GM12873 (cell line): ENCODE measurements at regions not wholly inside any gene's neighbourhood (a gene's known extent, or its start where the extent isn't known, plus 50 kb on each side); places are given as distances from the start of the nearest gene placed in this dataset.

Experiments used
- TF ChIP-seq, protein P1 (sequence below): IDR thresholded peaks from 2 replicates; pipeline ENCODE4 v1.5.1; 2012; ENCODE audit warnings: low read depth, mild to moderate bottlenecking, moderate library complexity, low read length, control low read depth; ENCODE audit not compliant: insufficient read depth; ENCODE audit errors: missing control alignments

DNA sequence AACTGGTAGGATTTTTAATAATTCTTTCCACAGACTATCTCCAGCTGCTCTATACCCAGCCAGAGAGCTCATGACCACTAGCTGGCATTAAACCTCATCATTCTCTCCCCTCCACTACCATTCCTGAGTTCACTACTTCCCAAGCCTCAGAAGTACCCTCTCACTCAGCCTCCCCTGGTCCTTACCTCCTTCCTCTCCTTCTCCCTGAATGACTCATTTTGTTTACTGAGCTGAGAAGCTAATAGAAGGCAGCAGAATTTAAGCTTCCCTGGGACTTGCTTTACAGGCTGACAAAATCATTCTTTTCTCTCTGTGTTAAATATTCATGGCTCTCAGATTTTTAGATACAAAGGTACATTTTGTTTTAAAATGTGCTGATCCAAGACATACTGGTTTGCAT is 305.4 kb downstream of the TLR4 start:
- TF ChIP-seq, protein P1, sequence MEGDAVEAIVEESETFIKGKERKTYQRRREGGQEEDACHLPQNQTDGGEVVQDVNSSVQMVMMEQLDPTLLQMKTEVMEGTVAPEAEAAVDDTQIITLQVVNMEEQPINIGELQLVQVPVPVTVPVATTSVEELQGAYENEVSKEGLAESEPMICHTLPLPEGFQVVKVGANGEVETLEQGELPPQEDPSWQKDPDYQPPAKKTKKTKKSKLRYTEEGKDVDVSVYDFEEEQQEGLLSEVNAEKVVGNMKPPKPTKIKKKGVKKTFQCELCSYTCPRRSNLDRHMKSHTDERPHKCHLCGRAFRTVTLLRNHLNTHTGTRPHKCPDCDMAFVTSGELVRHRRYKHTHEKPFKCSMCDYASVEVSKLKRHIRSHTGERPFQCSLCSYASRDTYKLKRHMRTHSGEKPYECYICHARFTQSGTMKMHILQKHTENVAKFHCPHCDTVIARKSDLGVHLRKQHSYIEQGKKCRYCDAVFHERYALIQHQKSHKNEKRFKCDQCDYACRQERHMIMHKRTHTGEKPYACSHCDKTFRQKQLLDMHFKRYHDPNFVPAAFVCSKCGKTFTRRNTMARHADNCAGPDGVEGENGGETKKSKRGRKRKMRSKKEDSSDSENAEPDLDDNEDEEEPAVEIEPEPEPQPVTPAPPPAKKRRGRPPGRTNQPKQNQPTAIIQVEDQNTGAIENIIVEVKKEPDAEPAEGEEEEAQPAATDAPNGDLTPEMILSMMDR = no peak

DNA sequence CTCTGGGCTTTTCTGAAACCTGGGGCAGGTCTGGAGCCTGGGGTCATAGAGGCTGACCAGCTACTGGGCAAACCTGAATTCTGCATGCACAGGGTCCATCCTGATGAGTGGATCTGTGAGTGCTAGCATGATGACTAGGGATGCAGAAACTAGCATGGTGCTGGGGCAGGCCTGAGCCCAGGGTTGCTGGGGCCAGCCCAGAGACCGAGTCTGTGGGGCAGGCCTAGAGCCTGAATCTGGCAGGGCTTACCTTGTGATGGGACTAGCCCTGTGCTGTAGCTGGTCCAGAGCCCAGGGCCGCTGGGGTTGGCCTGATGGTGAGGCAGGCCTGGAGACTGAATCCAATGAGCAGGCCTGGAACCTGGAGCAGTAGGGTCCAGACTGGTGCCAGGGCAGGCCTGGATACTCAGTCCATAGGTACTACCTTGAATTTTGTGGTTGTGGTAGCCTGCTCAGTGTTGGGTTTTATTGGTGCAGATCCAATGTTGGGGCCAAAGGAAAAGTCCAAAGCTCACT is 313.5 kb downstream of the TLR4 start:
- TF ChIP-seq, protein P1 = no peak

DNA sequence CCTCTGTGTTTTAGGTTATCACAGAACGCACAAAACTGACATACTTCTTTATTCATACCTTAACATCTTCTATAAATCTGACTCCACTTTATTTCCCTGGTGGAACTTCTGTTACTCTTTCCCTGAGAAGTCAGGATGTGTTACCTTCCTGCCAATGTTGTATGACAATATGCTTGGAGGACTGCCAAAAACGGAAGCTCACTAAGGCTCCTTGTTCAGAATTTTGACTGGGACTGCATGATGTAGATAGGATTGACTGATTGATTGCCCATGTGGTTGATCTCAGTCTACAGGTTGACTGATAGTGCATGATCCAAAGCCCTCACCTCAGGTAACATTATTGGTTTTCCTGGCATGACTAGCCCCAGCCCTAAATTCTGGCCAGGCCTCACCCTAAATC is 319.4 kb downstream of the TLR4 start:
- TF ChIP-seq, protein P1 = no peak

DNA sequence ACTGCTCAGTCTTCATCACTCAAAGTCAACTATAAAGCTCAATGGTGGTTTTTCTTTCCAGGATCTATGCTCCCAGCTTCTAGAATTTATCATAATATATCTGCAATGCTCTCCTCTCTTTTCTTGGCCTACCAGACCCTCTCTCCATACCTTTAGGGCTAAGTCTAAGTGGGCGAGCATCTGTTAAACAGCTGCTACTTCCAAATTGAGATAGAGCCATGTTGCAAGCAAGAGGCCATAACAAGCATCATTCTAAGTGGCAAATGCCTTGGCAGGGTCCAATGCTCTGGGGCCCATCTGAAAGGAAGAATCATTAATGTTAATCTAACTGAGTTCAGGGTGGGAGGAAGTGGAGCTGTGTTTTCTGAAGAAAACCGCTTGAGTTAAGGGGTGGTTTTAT is 324.0 kb downstream of the TLR4 start:
- TF ChIP-seq, protein P1 = no peak

DNA sequence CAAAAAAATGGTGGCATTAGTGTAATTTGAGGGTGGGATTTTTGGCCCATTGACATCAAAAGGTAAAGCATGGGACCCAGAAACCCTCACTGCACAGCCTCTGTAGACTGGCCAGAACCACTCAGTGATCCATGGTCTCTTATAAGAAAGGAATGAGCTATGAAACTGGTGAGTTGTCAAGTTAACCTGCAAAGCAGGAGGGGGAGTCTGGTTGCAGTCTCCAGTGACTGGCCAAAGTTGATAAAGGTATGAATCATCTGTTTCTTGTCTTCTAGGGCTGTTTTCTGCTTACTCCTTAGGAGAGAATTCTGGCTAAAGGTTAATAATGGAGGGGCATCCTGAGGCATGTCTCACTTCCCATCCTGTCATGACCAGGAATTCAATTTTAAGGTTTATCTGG is 325.2 kb downstream of the TLR4 start:
- TF ChIP-seq, protein P1 = no peak

DNA sequence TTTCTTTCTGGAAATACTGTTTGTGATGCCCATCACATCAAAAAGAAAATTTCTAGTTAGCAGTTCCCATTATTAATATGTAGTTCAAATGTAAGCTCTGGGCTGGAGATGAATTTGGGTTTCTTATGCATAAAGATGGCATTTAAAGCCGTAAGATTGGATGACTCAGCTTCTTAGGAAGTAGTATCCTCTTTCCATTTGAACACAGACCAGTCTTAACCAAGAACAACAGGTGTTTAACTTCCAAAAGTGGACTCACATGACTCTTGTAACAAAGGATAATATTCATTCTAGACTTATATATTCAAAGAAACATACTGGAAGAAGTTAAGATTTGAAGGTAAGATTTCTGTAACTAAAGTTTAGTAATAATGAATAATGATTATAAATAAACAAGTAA is 330.5 kb downstream of the TLR4 start:
- TF ChIP-seq, protein P1 = no peak

DNA sequence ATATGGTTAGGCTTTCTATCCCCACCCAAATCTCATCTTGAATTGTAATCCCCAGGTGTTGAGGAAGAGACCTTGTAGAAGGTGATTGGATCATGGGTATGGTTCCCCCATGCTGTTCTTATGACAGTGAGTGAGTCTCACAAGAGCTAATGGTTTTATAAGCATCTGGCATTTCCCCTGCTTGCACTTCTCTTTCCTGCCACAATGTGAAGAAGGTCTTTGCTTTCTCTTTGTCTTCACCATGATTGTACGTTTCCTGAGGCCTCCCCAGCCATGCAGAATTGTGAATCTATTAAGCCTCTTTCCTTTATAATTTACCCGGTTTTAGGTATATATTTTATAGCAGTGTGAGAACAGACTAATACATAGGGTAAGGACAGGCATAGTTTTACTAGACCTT is 334.5 kb downstream of the TLR4 start:
- TF ChIP-seq, protein P1 = no peak

DNA sequence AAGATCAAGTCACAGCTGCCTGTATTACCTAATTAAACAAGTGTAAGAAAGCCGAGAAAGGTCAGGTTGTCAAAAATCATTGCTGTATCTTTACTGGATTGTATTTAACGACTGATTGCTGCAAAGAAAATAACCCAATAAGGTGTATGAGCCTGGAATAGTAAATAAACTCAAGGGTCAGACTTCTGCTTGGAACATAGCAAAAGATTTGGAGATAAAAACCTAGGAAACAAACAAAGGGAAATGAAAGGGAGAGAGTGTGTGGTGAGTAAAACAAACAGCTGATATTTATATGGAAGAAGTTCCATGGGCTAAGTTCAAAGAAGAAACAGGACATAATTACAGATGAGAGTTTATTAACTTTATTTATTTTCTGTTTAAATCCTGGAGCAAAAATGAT is 354.0 kb downstream of the TLR4 start:
- TF ChIP-seq, protein P1 = no peak
